M059J (cell line): ENCODE measurements at regions not wholly inside any gene's neighbourhood (a gene's known extent, or its start where the extent isn't known, plus 50 kb on each side); places are given as distances from the start of the nearest gene placed in this dataset.
A peak's percentile ranks its signal among the peaks of the same experiment; 100 is the strongest.

Experiments
- DNase-seq: peaks from one replicate; pipeline ENCODE4 v3.0.0-alpha.2; 2012; ENCODE audit warnings: low read depth

DNA sequence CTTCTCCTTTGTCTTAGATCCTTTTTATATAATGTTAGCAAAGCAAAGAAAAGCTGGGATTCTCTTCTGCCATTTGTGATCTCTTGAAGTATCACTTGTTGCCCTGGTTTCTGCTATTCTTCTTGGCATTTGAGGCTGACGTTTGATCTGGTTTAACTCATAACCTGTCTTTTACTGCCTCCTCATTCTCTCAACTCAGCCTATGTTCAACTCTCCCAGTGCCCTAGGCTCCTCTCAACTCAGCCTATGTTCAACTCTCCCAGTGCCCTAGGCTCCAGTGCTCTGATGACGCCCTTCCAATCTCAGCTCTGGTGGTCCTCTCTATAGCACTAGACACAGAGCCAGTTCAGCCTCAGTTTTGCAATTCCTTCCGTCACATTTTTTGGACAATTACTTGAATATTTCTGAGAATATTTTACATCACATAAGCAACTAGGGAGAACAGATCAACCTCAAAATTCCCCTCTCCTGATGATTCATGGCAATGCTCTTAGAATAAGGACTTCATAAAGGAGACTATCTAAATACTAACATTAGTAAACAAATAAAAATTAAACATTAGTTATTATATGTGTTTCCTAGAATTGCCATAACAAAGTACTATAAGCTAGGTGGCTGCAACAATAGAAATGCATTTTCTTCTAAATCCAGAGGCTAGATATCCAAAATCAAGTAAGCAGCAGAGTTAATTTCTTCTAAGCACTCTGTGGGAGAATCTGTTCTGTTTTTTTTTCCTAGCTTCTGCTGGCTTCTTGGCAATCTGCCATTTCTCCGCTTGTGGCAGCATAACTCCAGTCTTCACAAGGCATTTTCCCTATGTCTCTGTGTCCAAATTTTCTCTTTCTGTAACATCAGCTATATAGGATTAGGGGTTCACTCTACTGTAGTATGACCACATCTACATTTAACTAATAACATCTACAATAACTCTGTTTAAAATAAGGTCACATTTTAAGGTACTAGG lies 662.1 kb upstream of the FTMT start:
- DNase-seq: peak; percentile 6

DNA sequence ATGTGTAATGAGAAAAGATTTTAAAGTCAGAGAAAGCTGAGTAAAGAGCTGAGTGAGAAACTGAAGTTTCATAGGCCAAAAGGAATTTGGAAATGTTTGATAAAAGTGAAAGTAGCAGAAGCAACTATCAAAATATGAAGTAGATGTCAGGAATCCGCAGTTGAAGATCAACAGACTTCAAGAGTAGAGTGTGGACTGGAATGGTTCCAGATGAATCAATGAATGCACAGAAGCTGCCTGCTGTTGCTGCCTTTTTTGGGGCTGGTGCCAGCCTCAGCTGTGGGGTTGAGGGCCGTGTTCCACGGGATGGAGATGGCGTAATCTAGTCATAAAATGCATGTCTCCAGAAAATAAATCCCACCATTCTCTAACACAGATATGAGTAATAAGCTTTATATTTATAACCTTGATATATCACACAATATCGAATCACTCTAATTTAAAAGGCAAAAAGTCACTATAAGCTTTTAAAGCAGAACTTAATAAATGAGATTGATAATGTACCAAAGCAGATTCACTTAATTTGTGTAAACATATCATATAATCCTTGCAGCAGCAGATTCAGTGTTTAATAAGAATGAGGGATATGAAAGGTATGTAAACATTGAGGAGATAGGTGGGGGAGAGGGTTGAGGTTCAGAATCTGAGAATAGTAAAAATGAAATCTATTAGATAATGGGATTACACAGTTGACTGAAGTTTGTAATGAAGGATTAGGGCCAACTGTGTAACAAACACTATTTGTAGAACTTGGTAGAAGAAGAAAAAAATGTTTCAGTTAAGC lies 652.3 kb upstream of the FTMT start:
- peak; percentile 14 for DNase-seq

DNA sequence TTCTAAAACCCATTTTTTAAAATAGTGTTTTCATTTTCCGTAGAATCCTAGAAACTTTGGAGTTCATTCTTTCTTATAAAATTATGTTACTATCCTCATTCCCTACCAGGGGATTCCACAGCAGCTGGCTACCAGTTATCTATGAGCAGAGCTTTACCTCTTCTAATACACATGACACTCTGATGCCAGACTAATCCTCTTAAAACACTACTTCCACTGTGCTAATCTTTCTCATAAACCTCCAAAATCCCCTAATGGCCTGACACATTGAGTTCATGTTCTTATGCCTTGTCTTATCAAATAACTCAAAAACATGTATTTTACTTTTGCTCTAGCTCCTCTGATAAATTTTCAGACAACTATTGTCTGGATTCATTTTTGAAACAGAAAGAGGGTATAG lies 633.6 kb upstream of the FTMT start:
- no peak for DNase-seq

DNA sequence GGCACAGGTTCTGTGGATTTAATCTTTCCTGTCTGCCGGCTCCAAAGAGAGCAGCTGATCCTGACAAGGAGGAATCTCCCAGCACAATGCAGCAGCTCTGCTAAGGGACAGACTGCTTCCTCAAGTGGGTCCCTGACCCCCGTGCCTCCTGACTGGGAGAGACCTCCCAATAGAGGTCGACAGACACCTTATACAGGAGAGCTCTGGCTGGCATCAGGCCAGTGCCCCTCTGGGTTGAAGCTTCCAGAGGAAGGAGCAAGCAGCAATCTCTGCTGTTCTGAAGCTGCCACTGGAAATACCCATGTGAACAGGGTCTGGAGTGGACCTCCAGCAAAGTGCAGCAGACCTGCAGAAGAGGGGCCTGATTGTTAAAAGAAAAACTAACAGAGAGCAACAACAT lies 630.2 kb upstream of the FTMT start:
- DNase-seq: no peak

DNA sequence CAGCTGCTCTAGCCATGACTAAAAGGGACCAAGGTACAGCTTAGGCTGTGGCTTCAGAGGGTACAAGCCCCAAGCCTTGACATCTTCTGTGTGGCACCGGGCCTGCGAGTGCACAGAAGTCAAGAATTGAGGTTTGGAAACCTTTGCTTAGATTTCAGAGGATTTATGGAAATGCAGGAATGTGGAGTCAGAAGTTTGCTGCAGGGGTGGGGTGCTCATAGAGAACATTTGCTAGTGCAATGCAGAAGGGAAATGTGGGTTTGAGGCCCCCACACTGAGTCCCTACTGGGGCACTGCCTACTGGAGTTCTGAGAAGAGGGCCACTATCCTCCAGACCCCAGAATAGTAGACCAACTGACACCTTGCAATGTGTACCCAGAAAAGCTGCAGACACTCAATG lies 624.9 kb upstream of the FTMT start:
- DNase-seq: no peak

DNA sequence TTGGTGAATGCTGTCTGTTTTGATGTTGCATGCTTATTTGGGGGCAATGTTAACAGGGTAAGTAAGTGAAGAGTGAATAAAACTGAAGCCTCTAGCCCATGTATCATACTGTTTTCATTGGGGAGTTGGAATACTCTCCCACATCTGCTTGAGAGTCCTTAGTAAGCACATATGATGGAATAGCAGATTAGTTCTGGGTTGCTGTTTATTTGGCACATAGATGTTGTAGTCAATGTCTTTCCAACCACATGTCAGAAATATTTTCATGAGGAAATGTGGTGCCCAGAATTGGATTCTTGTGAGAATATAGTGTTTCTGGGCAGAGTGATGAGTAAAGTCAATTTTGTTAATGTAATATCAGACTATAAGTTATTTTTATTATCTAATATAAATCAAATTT lies 611.7 kb upstream of the FTMT start:
- no peak for DNase-seq

DNA sequence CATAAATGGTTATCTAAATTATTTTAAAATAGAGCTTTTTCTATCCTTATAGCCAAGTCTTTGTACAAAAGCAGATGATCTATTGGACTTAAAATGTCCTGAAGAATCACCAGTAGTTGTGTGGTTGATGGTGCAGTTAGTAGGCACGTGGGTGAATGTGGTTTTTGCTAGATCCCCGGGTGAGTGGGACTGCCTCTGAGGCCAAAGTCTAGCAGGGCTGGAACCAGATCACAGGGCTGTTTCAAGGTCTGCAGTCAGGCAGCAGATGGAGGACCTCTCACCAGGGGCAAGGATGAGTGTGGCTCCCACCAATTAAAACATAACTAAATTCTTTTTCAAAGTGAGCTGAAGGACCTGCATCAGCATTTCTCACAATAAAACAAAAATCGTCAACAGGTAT lies 604.7 kb upstream of the FTMT start:
- no peak for DNase-seq

DNA sequence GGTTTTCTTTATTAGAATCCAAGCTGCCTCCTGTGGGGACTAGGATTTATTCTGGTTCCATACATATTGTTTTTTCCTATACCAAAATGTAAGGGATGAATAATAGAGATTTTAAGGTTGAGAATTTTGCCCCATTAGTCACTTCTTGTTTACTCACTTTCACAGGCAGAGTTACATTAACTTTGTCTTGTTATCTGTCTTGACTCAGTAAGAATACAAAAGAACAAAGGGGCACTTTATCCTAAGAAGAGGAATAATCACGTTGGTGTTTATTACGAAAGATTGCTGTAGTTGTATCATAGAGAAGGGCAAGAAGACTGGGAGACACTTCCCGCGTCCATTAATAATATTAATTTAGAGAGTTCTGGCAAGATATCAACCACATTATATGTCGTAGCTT lies 599.7 kb upstream of the FTMT start:
- no peak for DNase-seq

DNA sequence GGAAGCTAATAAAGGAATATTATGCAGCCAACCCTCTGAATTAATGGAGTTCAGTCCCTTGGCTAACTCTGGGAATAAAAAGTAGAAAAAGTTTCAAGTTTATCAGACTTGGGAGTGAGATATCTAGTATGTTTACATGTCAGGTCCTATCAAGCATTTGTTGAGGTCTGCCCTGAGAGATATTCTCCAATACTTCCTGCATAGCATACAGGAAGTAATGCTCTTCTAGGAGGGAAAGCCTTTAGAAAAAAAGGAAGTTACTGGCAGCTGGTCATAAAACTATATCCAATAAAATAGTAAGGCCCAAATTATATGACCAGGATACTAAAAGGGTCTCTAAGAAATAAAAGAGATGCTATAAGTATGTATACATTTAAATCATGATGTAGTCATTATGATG lies 594.1 kb upstream of the FTMT start:
- DNase-seq: no peak

DNA sequence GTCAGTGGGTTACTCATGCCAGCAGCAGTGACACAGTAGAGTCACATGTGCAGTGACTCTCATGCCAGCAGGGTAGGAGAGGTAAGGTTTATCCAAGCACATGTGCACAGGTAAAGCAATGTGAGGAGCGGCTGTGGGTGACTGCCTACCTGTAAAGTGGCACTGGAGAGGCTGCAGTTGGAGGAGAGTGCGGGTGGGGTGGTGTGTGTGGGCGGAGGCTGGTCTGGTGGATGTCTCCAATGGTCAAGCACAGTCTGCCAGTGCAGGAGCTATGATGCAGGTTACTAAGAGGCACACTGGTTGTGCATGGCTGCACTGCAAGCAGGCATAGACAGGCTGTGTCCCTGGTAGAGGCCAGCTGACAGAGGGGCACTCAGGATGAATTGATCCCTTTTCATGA lies 588.2 kb upstream of the FTMT start:
- no peak for DNase-seq

DNA sequence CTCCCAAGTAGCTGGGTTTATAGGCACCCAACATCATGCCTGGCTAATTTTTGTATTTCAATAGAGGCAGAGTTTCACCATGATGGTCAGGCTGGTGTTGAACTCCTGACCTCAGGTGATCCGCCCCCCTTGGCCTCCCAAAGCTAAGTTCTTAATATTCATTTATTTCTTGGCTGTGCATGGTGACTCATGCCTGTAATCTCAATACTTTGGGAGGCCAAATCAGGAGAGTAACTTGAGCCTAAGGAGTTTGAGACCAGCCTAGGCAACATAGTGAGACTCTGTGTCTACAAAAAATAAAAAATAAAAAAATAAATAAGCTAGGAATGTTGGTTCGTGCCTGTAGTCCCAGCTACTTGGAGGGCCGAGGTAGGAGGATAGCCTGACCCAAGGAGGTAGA lies 587.1 kb upstream of the FTMT start:
- no peak for DNase-seq

DNA sequence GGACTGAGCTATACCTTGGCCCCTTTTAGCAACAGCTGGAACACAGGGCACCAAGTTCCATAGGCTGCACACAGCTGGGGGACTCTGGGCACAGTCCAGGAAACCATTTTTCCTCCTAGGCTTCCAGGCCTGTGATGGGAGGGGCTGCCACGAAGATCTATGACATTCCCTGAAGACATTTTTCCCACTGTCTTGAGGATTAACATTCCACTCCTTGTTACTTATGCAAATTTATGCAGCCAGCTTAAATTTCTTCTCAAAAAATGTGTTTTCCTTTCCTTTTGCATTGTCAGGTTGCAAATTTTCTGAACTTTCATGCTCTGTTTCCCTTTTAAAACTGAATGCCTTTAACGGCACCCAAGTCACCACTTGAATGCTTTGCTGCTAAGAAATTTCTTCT lies 580.1 kb upstream of the FTMT start:
- DNase-seq: no peak

DNA sequence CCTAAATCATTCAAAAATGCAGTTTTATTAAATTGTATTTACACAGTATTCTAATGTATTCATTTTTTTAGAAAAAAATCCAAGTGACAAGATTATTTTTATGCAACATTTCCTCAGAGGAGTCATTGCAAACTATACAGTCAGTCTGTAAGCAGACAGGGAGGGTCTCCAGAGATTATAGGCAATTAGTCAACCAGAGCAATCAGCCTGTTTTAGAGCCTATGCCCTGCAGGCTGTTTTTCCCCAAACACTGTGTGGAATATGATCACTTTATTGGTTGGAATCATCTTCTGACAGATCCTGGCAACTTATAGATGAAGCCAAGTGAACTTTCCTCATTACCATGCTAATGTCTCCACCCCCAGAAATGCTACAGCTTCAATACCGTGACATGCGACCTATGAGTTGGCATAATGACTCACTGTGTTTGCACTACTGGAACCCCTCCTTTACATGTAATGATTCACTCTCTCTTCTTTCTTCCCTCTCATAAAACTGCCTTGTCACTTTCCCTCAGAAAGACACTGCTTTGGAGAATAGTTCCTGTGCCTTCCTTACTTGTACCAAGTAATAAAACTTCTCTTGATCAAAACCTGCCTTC lies 577.7 kb upstream of the FTMT start:
- peak; percentile 76 for DNase-seq

DNA sequence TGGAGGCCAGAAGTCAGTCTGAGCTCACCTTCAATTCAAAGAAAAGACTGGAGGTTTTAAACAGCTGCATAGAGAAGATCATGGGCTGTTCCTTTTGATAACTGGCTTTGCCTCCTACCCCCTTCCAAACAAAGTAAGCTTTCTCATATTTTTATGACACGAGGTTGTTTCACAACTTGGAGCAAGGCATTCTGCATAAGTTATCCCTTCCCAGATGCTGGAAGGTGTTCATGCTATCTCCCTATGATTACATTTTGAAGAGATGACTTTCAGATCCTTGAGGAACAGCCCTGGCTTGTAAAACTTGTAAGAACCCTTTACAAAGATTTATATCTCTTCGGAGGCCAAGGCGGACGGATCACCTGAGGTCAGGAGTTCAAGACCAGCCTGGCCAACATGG lies 571.9 kb upstream of the FTMT start:
- no peak for DNase-seq

DNA sequence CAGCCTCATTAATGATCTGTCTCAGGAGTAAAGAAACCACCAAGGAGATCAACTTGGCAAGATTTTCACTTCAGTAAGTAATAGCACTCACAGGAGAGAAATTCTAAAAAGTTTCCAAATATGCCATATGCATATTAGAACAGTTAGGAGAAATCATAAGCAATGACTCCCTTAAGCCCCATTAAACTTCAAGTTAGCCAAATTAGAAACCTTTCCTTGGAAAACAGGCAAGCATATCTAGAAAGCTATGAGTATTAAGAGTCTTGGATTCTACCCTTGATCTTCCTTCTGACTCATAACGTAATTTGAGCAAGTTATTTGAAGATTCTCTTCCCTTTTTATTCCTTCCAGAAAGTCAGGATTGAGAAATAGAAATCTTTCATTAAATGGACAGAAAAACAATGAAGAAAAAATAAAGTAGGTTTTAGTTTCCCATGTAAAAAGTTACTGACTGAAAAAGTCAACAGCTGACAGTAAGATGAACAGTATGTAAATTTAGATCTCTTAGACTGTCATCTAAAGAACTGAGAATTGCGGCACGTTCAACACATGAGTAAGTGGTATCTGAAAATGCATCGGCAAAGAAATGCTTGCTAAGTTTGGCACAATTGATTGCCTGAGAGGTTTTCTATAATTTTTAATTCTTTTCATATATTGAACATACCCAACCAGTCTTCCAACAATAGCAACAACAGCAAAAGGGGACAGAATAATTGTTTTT lies 565.7 kb upstream of the FTMT start:
- DNase-seq: no peak

DNA sequence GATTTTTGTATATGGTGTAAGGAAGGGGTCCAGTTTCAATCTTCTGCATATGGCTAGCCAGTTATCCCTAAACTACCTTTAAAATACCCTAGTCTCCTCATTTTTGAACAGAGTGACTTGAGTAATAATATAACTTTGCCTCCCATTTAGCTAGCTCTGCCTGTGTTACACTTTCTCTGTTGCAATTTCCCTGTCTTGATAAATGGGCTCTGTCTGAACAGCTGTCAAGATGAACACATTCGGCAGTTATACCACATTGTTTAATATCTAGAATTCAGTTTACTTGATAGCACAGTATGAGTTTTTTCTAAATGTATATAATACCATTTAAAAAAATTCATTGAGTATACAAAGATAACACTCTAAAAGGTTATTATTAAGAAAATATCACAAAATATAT lies 562.9 kb upstream of the FTMT start:
- DNase-seq: no peak

DNA sequence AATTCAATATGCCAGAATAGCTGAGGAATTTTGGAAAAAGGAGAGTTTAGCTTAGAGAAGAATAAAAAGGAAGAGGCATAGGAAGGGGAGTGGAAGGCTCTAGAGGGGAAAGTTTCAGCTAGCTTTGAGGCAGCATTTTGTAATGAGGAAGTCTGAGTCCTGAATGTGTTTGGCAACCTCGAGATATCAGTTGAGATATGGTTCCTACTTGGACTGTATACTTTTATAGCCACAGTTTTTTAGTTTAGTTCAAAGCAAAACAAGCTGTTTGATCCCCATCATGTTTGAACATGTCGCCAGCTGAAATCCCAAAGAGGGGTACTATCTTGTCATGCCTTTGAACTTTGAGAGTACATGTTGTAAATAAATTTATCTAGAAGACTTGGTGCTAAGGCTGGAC lies 559.0 kb upstream of the FTMT start:
- DNase-seq: no peak

DNA sequence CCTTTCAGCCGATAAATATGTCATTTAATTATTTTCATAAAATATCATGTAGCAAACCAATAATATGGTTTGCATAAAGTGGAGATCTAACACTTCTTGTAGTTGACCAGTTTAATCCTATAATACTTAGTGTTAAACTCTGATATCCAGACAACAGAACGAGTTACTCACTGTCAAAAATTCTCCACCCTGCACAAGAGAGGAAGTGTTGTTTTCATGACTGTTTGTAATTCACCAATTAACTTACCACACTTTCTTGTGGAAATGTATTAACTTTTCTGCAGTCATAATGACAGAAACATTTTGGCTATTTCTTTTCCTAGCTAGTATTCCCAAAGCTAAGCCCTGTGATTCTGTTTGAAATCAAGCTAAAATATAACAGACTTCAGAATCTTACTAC lies 555.3 kb upstream of the FTMT start:
- DNase-seq: no peak

DNA sequence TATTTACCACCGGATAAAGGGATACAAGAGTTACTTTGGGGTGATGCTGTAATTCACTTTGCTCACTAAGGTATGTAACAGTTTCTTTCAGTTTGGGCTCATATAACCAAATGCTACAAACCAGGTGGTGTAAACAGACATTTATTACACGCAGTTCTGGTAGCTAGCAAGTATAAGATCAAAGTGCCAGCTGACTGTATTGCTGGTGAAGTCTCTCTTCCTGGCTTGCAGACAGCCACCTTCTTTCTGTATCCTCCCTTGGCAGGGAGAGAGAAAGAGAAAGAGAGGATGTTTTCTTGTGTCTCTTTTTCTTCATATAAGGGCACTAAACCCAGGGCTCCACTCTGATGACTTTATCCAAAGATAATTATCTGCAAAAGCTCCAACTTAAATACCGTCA lies 552.5 kb upstream of the FTMT start:
- DNase-seq: no peak

DNA sequence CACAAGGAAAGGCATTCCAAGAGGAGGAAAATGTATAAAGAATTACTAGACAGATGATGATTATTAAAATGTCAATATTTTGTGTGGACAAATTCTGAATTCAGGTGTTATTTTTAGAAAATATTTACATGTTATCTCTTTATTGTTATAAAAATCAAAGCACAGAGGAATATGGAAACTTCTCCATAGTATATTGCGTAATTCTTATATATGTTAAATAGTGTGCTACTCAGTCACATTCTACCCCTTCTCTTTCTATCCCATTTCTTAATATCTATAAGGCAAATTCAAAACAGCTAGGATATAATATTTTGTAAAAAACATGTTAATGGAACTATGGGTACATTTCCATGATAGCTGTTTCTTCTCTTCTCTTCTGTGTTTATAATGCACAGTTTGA lies 546.8 kb upstream of the FTMT start:
- DNase-seq: no peak

DNA sequence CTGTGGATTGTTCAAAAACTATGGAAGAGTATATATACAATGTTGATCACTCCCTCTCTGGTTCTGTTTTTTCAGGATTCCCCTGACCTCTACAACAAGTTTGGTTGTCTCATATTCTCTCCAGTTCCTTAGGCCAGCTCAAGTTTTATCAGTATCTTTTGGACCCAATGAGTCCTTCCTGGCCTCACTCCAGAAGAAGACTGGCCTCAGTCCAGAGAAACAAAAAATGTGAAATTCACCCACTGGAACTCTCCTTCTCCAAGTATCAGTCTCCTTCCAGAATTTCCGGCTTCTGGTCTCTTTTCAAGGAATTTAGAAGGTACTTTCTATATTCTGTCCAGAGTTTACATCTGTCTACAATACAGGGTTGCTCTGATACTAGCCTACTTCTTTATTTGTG lies 537.8 kb upstream of the FTMT start:
- DNase-seq: no peak

DNA sequence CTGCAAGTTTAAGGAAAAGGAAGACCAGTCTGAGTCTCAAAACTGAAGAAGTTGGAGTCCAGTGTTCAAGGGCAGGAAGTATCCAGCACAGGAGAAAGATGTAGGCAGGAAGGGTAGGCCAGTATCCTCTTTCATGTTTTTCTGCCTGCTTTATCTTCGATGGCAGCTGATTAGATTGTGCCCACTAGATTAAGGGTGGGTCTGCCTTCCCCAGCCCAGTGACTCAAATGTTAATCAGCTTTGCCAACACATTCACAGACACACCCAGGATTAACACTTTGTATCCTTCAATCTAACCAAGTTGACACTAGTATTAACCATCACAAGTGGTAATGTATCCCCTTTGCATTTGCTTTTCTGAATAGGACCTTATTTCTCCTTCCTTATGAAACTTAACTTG lies 535.9 kb upstream of the FTMT start:
- no peak for DNase-seq
